Adrenal gland (tissue), 9 donors: ENCODE measurements at regions not wholly inside any gene's neighbourhood (a gene's known extent, or its start where the extent isn't known, plus 50 kb on each side); places are given as distances from the start of the nearest gene placed in this dataset.

Experiments used
- DNase-seq, 7 donors: peaks; one replicate each; pipeline ENCODE4 v3.0.0-alpha.2; 2019 to 2020
- H3K27ac ChIP-seq, 5 donors: fragments of 200-600 bp; sonication (generic) in 4 of 5; 1 replicate in 3 of 5; 2 replicates in 2 of 5; pipeline versions ENCODE4 v1.5.1 to v1.8.0; 2016 to 2020; ENCODE audit warnings: mild to moderate bottlenecking in 1 of 5
- H3K27me3 ChIP-seq: fragments of 200-600 bp; 2 replicates; pipeline ENCODE4 v1.8.0; 2021
- H3K36me3 ChIP-seq, 2 donors: fragments of 200-600 bp; replicated peaks in 1 of 2; 1 replicate in 1 of 2; 2 replicates in 1 of 2; pipeline versions ENCODE4 v1.5.1 to v1.8.0; 2018 to 2022
- H3K4me1 ChIP-seq, 2 donors: fragments of 200-600 bp; replicated peaks in 1 of 2; 1 replicate in 1 of 2; 2 replicates in 1 of 2; pipeline versions ENCODE4 v1.5.1 to v1.8.0; 2018 to 2021
- H3K4me3 ChIP-seq, 4 donors: fragments of 200-600 bp; sonication (generic) in 3 of 4; one replicate each; pipeline ENCODE4 v1.5.1; 2016 to 2018
- H3K9me3 ChIP-seq, 3 donors: fragments of 200-600 bp; sonication (generic) in 1 of 3; replicated peaks in 1 of 3; 1 replicate in 2 of 3; 2 replicates in 1 of 3; pipeline versions ENCODE4 v1.5.1 to v1.8.0; 2016 to 2021
- POLR2A ChIP-seq, 2 donors: fragments of 450-650 bp; IDR thresholded peaks; one replicate each; pipeline ENCODE4 v1.6.1; 2017; ENCODE audit warnings: antibody characterized with exemption in 2 of 2, mild to moderate bottlenecking in 2 of 2, moderate library complexity in 1 of 2
- WGBS, 4 donors: extraction: QIAGEN DNeasy Blood & Tissue Kit in 2 of 4; methylation state at CpG; one replicate each; pipeline versions ENCODE4 v1.1.5 to v1.1.7; 2013 to 2017; 5-methylcytosine and 5-hydroxymethylcytosine counted together
- intact Hi-C, 2 donors: fragments of 100-400 bp; cut with DNase I; formaldehyde crosslinking; loops; one replicate each; pipeline versions ENCODE4 v1.14.1 to v1.15.0; 2022 to 2023
- TF ChIP-seq, protein P1 (sequence below), 6 experiments: fragments of 450-650 bp in 4 of 6; fragments of 200-600 bp in 2 of 6; sonication (generic) in 1 of 6; IDR thresholded peaks; 1 replicate in 5 of 6; 2 replicates in 1 of 6; pipeline versions ENCODE4 v1.5.1 to v1.8.0; 2016 to 2021; ENCODE audit warnings: antibody characterized with exemption in 6 of 6, mild to moderate bottlenecking in 2 of 6, moderate library complexity in 1 of 6
- donor health status: healthy with polysubstance abuse.
- donor health status: Bipolar disorder and iron deficiency.
- donor health status: DM: yes; HTN: yes; CAD: no.
- donor health status: DM: no; HTN: no; CAD: no.
- donor health status: DM: no; HTN: no; CAD: no.

- H3K4me1 ChIP-seq = no peaks in the 10 kb centered on the region
- no peak for TF ChIP-seq POLR2A (IDR thresholded peaks at IDR 0.05)
- TF ChIP-seq, protein P1, sequence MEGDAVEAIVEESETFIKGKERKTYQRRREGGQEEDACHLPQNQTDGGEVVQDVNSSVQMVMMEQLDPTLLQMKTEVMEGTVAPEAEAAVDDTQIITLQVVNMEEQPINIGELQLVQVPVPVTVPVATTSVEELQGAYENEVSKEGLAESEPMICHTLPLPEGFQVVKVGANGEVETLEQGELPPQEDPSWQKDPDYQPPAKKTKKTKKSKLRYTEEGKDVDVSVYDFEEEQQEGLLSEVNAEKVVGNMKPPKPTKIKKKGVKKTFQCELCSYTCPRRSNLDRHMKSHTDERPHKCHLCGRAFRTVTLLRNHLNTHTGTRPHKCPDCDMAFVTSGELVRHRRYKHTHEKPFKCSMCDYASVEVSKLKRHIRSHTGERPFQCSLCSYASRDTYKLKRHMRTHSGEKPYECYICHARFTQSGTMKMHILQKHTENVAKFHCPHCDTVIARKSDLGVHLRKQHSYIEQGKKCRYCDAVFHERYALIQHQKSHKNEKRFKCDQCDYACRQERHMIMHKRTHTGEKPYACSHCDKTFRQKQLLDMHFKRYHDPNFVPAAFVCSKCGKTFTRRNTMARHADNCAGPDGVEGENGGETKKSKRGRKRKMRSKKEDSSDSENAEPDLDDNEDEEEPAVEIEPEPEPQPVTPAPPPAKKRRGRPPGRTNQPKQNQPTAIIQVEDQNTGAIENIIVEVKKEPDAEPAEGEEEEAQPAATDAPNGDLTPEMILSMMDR (IDR thresholded peaks at IDR 0.05) = no peak
- no peaks in the 10 kb centered on the region for H3K27me3 ChIP-seq
- no peaks in the 10 kb centered on the region for H3K9me3 ChIP-seq
- H3K27ac ChIP-seq = no peak overlapping the region
- WGBS, 4 donors = 78 to 87% (median 83%) methylated on average over 10 to 12 of the region's 12 CpGs
- peak in 1 of 7 donors; percentile 5 for DNase-seq
- intact Hi-C loops = no loop called here
- H3K4me3 ChIP-seq = no peak overlapping the region
- H3K36me3 ChIP-seq = no peaks in the 10 kb centered on the region
These were observed 59.1 kb upstream of the FGF3 start for GRCh38 chr11:69878144-69878883.

DNA sequence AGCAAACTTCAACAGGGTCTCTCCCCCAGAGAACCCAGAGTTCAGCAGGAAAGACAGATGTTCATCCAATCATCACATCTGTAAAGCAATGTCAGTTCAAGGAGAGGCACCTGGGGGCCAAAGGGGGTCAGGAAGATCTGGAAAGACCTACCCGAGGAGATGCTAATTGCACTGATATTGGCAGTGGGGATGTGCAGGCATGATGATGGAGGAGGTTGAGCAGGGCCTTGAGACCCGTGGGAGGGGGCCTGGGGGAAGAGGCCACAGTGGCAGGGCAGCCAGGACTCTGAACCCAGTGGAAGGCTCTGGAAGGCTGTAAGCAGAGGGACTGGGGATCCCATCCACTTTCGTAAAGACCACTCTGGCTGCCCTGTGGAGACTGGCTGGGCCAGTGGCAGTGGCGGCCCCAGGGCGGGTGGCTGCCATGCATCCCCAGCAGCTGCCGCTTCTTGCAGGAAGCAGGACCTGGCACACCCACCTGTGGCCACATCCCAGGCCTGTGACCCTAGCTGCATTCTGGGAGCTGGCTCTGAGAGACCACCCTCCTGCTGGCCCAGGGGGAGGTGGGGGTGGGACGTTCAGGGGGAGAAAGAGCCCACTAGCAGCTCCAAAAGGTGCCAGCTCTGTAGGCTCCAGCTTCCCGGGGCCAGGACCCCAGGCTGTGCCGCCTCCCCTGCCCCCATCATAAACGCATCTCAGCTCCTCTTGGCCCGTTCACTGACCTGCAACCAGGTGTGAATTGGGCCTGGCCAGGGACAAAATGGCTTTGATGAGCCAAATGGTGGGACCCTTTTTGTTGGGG is 59.9 kb upstream of the FGF3 start:
- H3K36me3 ChIP-seq = no peaks in the 10 kb centered on the region
- TF ChIP-seq, protein P1 (IDR thresholded peaks at IDR 0.05) = no peak
- no peak for TF ChIP-seq POLR2A (IDR thresholded peaks at IDR 0.05)
- 55 to 68% (median 63%) methylated on average over 6 to 11 of the region's 11 CpGs for WGBS, 4 donors
- intact Hi-C loops = no loop called here
- H3K4me1 ChIP-seq = no peaks in the 10 kb centered on the region
- no peaks in the 10 kb centered on the region for H3K9me3 ChIP-seq
- no peak overlapping the region for H3K27ac ChIP-seq
- DNase-seq = peak in 1 of 7 donors; percentile 2
- H3K27me3 ChIP-seq = no peaks in the 10 kb centered on the region
- H3K4me3 ChIP-seq = no peak overlapping the region

DNA sequence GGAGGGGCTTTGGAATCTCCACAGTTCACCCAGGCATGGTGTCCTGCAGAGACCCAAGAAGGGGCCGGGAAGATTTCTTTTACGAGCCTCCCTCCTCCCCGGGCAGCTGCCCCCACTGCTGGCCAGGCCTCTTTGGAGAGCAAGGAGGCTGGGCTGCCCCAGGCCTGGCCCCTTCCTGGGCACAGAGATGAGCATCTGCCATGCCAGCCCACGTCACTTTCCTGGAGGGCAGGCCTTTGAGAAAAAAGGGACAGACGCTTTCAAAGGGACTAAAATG is 60.5 kb upstream of the FGF3 start:
- 39 to 76% (median 64%) methylated on average over 4 to 5 of the region's 5 CpGs for WGBS, 4 donors
- Histone ChIP-seq H3K27me3 (no peaks in the 10 kb centered on the region), H3K36me3 (no peaks in the 10 kb centered on the region), H3K4me1 (no peaks in the 10 kb centered on the region), H3K27ac (no peak overlapping the region), H3K4me3 (no peak overlapping the region), H3K9me3 (no peaks in the 10 kb centered on the region)
- intact Hi-C loops = loop anchor here in 1 of 2 donors (10.0 kb wide), 1 partner anchor 775 kb away; no protein-coding TSS in a partner anchor
- DNase-seq = no peak
- TF ChIP-seq, protein P1 (IDR thresholded peaks at IDR 0.05) = no peak
- no peak for TF ChIP-seq POLR2A (IDR thresholded peaks at IDR 0.05)

DNA sequence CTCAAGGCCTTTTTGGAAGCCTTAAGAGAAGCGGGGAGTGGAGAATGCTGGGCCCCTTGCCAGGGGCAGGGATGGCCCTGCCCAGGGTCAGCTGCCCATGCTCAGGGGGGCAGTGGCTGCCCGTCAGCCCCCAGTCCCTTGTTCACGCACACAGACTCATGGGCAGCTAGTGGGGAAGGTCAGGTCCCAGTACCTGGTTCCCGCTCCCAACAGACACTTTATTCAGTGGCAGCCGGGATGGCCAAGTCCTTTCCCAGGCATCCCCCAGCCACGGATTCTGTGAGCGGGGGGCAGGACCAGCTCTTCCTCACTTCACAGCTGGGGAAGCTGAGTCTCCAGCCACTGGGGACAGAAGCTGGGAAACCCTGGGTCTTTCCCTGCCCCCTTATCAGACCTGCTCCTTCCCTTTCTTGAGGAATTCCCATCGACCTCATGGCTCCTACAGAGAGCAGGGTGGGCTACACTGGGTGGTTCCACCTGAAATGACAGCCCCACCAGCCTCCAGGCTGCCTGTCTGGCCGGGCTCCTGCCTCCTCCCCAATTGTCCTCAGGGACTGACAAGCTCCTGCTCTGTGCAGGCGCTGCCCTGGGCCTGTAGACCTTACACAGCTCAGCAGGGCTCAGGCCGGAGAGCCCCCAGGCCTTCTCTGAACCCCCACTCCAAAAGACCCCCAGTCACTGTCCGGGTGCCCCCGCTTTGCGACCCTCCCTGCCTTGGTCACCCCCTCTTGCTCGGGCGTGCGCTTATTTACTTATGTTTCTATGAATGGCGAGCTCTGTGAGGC is 61.0 kb upstream of the FGF3 start:
- Histone ChIP-seq H3K9me3 (no peaks in the 10 kb centered on the region), H3K27me3 (no peaks in the 10 kb centered on the region), H3K36me3 (no peaks in the 10 kb centered on the region), H3K4me3 (no peak overlapping the region), H3K4me1 (no peaks in the 10 kb centered on the region), H3K27ac (no peak overlapping the region)
- TF ChIP-seq POLR2A (IDR thresholded peaks at IDR 0.05) = no peak
- TF ChIP-seq, protein P1 (IDR thresholded peaks at IDR 0.05) = no peak
- WGBS, 4 donors = 78 to 82% (median 78%) methylated on average over 14 to 18 of the region's 18 CpGs
- intact Hi-C loops = loop anchor here in 1 of 2 donors (10.0 kb wide), 1 partner anchor 775 kb away; no protein-coding TSS in a partner anchor
- peak in 1 of 7 donors; percentile 1 for DNase-seq
